GM19025 (cell line): ENCODE measurements at regions not wholly inside any gene's neighbourhood (a gene's known extent, or its start where the extent isn't known, plus 50 kb on each side); places are given as distances from the start of the nearest gene placed in this dataset.
A peak's percentile ranks its signal among the peaks of the same experiment; 100 is the strongest.

Source experiments
- ATAC-seq: cut with Tn5 transposase; IDR thresholded peaks from one replicate; pipeline ENCODE4 v1.9.1; 2021; ENCODE audit warnings: mild to moderate bottlenecking, low read depth, moderate library complexity; ENCODE audit not compliant: unreplicated experiment

DNA sequence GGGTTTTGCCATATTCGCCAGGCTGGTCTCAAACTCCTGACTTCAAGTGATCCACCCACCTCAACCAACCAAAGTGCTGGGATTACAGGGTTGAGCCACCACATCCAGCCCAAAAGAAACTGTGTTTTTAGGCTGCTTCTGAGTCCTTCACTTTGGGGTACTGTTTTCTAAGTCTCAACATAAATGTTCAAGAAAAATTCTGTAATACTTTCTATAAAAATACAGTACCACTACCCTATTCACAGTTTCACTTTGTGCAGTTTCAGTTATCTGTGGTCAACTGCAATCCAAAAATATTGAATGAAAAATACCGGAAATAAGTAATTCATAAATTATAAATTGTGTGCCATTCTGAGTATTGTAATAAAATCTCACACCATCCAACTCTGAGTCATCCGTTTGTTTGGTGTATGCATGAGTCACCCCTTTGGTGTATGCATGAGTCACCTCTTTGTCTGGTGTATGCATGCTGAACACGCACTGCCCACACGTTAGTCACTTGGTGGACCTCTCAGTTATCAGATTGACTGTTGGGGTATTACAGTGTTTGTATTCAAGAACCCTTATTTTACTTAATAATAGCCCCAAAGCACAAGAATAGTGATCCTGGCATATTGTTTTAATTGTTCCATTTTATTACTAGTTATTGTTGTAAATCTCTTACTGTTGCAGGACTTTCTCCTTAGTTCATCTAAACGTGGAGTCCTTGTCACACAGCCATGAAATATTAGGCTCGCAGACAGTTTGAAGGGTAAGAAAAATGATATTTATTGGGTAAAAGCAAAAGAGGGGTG lies 190.2 kb downstream of the FSCB start:
- peak; percentile 57 for ATAC-seq

DNA sequence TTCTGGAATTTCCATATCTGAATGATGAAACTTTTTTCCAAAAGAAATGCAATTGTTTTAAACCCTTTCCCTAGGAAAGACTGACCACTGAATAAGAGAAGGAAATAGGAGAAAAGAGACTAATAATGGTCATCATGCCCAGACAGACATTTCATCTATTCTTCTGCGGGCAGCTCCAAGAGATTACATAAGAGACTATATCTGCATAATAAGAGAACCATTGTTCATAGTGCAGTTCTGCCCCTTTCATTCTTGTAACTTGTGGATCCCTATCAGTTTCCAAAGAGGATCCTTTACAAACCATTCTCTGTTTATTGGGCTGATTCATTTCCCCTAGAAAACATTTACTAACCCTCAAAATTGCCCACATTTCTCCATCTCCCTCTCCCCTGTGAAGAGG lies 197.8 kb downstream of the FSCB start:
- ATAC-seq: no peak

DNA sequence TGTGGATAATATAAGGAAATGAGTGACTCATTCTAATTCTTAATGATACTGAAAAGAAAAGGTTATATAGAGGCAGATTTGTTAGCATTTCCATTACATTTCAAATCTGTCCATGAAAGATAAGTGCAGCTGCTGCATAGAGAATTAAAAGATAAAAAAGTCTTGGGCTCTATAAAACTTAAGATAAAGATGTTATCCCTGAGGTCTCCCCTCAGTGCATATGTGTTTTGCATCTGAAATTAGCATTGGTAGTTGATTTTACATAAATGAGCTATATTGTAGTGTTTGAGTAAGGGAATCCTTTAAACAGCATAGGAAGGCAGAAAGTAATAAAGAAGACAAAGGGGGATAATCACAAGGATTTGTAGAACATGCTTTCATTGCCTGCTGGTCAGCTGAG lies 206.2 kb downstream of the FSCB start:
- no peak for ATAC-seq

DNA sequence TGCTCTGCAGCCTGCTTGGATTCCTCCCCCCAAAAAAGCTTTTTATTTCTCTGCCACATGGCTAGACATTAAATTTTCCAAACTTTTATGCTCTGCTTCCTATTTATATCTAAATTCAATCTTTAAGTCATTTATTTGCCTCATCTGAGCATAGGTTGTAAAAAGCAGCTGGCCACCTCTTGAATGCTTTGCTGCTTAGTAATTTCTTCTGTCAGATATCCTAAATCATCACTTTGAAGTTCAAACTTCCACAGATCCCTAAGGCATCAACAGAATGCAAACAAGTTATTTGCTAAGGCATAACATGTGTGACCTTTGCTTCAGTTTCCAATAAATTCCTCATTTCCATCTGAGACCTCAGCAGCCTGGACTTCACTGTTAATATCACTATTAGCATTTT lies 209.6 kb downstream of the FSCB start:
- no peak for ATAC-seq

DNA sequence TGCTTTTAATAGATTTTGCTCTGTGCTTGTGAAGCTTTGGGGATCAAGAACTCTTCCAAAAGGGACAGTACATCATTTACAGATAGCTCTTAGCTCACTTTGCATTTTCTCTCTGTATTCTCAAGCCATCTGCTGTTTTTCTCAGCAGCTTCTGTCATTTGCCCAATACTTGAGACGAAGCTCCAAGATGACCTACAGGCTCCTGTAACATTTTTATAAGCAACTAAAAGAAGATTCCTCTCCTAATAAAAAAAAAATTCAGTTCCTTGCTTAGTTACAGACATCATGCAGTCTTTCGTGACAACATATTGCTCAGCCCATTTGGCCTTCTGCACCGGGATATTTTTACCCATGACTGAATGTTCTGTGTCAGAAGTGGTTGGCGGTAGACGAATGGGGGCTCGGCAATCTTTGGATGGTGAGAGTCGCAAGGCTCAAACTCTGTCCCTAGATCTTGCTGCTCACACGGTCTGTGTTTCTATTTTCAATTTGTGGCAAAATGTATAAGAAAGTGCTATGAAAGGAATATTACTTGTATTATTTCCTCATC lies 215.6 kb downstream of the FSCB start:
- no peak for ATAC-seq

DNA sequence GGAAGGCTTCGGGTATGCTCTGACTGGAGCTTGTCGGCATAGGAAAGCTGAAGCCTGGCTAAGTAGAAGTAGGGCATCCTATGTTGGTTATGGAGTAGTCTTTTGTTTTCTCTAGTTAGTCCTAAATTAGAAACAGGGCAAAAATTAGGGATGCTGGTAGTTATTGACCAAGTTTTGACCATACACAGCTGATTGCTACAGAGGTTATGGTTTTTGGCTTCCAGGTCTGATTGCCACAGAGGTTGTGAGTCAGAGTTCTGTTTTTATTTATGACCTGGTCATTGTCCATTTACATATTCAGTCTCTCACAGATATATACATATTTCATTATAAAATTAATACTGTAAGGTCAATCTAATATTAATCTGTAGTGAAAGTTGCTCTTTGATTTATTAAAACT lies 219.2 kb downstream of the FSCB start:
- ATAC-seq: no peak

- ATAC-seq: no peak
Measured at GRCh38 chr14:44286201-44286600, 220.9 kb downstream of the FSCB start.

DNA sequence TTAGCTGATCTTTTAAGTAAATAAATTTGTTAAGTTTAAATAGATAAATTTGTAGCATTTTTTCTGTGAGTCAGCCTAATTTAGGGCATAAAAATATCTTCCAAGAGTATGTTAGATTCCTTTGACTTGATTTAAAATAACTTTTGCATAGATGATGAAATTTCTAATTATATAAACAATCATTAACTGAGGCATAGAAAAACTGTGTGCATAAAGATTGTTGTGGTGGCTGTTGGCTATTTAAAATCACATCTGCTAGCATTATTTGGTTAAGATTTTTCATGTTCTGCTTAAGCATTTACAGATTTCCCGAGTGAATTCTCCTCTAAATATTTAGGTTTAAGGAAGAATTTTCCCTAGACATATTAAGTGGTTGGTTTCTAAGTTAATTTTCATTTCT lies 223.2 kb downstream of the FSCB start:
- ATAC-seq: no peak

GRCh38 chr14:44279357-44279756 lies 227.7 kb downstream of the FSCB start:
- ATAC-seq: no peak

GRCh38 chr14:44271637-44272036 lies 235.4 kb downstream of the FSCB start:
- no peak for ATAC-seq

- no peak for ATAC-seq
Measured at GRCh38 chr14:44271006-44271405, 236.1 kb downstream of the FSCB start.

- ATAC-seq: no peak
Measured at GRCh38 chr14:44265246-44265645, 241.8 kb downstream of the FSCB start.

DNA sequence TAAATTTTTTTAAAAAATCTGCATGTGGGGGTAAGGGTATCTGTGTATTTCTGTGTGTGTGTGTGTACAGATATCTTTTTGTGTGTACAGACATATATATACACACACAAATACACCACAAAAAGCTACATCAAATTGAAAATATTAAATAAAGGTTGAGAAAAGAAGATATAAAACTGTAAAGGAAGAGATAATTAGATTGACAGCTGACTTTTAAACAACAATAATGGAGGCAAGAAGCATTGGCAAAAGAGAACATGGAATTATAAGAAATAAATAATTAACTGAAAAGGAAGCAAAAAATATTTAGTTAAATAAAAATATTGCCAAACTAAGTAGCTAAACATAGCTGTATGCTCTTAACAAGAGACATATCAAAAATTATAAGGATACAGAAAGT lies 291.4 kb downstream of the FSCB start:
- no peak for ATAC-seq

GRCh38 chr14:44211718-44212117 lies 295.4 kb downstream of the FSCB start:
- no peak for ATAC-seq

DNA sequence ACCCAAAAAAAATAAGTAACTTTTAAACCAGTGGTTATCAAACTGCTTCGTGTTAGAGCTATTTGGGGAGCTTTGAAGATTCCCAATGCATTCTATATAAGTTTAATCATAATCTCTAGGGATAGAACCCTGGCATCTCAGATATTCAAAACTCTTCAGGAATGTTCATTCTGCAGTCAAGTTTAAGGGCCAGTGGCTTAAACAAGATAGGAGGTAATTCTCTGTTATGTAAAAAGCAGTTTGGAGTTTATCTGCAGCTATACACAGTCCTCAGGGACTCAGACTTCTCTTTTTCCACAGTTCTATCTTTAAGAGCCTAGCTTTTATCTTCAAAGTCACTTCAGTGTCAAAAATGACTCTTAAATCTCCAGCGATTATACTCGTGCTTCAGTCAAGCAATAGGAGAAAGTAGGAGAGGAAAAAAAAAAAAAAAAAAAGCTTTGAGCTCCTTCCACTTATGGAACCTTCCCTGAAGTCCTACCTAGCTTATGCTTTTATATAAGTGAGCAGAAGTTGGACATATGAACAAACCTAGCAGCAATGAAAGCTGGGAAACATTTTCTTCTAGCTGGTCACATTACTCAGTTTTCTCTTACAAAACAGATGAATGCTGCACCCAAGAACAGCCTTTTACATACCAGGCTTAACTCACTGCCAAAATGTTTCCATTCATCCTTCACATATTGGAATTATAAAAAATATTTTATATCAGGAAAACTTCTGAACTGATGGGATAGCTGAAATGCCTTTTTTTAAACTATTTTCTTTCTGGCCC lies 302.8 kb downstream of the FSCB start:
- no peak for ATAC-seq

DNA sequence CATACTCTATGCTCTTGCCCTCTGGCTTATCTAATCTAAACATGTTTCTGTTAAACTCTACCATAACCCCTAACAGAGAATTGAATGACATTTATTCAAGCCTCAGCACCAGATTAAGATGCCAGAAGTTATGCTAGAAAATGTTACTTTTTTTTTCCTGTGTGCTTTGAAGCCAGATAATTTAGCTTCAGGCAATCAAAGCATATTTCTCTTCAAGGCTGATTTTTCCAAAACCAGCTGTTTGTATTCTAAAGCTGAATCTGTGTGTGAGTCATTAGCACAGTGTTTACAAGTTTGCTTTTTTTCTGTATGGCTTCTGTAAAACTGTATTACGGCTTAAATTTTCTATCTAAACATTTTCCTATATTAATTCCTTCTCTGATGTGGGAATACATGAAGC lies 326.1 kb downstream of the FSCB start:
- ATAC-seq: no peak

DNA sequence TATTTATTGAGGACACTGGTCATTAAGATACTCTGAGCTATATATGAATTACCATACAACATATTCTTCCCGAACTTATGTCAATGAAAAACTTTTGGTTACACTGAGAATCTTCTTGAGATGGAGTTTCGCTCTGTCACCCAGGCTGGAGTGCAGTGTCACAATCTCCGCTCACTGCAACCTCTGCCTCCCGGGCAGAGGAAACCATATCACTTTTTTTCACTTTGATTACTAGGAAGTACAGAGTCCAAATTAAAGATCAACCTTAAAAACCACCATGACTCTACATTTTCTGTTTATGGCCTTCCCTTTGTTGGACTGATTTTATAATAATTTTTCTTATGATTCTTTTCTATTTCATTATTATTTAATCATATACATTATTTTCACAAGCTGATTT lies 336.5 kb downstream of the FSCB start:
- ATAC-seq: no peak

DNA sequence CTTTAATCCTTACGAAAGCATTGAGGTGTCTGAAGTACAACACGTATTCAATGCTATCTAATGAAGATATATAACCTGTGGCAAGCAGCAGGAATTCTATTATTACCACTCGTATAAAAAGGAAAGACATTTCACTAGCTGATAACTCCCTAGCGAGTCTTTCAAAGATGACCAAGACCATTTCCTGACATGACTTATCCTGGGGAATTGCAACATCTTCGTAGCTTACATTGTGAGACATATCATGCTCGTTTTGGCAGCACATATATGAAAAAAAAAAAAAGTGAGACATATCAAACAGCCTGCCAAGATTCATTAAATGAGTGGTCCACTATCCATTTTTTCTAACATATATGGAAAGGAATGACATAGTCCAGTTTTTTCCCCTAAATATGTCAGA lies 337.0 kb downstream of the FSCB start:
- no peak for ATAC-seq

DNA sequence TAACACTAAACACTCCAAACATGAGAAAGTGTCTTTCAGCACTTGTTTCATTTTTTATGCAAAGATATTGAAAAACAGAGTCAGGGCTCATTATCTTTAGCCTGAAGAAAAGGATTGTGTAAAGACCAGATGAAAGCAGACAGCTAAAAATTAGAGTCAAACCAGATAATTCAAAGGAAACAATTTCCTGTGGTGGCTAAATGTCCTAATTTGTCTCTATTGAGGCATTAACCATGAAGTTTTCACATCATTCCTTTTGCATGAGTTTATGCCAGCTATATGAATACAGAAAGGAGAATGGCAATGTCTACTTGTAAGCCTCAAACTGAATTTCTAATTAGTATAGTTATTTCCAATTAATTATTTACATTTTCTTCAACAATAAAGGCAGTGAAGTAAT lies 338.5 kb downstream of the FSCB start:
- ATAC-seq: no peak

GRCh38 chr14:44166611-44167010 lies 340.5 kb downstream of the FSCB start:
- no peak for ATAC-seq

DNA sequence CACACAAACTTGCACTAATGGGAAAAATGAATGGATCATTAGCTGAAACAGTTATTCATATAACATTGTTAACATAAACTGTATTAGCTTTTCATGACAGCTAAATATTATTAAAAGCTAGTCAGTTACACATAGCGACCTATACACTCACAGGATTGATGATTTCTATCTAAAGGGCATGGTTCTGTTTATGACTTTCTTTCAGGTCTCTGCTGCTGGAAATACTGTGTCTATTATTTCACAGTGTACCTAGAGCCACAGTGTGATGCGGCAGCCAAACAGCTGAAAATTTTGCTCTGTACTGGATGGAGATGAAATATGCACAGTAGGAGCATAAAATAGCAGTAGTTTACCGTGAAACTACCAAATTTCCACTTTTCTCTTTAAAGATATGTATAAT lies 341.1 kb downstream of the FSCB start:
- ATAC-seq: no peak

GRCh38 chr14:44165286-44165685 lies 341.8 kb downstream of the FSCB start:
- no peak for ATAC-seq
